Glomerular visceral epithelial cell (primary cell): ENCODE measurements at regions not wholly inside any gene's neighbourhood (a gene's known extent, or its start where the extent isn't known, plus 50 kb on each side); places are given as distances from the start of the nearest gene placed in this dataset.
"Not testable (repeated sequence)": the region's sequence is repeated elsewhere in the genome, so short reads cannot be mapped to it uniquely, and the experiment has no call there.

ENCODE experiments used
- DNase-seq: peaks from one replicate; pipeline ENCODE4 v3.0.0-alpha.2; 2016; ENCODE audit errors: extremely low spot score

DNA sequence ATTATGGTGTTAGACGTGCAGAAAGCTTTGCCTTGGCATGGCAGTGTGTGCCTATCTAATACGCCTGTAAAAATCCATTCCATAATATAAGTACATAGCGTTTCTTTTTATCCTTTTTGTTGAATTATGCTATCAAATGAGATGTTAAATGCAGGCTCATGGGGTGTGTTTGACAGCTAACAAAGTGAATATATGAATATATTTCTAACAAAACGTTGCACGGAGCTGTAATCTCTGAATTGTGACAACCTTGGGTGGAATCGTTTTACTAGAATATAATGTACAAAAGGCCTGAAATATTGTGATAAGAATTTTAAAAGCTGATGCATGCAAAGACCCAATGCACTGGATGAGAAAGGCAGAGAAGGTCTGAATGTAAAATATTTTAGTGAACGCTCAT is 763.7 kb upstream of the TMEM132C start:
- no peak for DNase-seq

DNA sequence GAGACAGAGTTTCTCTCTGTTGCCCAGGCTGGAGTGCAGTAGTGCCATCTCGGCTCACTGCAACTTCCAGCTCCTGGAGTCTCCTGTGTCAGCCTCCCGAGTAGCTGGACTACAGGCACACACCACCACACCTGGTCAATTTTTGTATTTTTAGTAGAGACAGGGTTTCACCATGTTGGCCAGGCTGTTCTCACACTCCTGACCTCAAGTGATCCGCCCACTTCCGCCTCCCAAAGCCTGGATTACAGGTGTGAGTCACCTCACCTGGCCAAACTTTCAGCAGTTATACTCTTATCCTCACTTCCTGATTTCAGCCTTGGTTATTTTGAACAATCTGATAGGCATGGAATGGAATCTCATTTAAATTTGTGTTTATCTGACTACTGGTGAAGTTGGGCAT is 763.0 kb upstream of the TMEM132C start:
- not testable (repeated sequence) for DNase-seq

DNA sequence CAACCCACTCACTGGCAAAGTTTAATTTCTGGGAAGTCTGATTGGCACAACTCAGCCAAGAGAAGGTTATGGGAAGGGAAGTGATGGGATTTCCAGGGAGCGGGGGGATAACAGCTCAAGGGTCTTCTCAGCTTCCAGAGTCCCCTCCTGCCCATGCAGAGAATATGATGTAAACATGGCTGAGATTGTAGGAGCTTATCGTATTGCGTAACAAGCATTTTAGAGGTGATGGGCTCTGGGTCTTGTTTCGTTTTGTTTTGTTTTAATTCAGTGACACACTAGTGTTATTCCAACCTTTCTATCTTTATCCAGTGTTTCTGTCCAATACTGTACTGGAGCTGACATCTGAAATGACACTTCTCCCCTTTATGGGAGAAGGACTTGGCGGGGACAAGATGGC is 762.1 kb upstream of the TMEM132C start:
- no peak for DNase-seq

DNA sequence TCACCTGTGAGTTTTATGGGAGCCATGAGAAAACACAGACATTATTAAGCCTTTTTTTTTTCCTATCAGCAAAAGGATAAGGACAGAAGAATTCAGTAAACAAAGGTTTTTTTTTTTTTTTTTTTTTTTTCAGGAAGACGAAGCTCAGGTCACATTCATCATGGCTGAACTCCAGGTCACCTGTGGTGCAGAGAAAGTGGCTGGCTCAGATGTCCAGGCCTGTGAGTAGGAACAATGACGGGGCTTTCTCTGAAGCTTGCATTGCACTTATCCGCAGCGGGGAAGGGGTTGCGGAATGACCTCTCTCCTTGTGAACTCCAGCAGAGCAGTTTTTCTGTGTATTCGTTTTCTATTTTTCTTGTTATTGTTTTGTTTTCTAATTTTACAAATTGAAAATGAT is 759.6 kb upstream of the TMEM132C start:
- no peak for DNase-seq

DNA sequence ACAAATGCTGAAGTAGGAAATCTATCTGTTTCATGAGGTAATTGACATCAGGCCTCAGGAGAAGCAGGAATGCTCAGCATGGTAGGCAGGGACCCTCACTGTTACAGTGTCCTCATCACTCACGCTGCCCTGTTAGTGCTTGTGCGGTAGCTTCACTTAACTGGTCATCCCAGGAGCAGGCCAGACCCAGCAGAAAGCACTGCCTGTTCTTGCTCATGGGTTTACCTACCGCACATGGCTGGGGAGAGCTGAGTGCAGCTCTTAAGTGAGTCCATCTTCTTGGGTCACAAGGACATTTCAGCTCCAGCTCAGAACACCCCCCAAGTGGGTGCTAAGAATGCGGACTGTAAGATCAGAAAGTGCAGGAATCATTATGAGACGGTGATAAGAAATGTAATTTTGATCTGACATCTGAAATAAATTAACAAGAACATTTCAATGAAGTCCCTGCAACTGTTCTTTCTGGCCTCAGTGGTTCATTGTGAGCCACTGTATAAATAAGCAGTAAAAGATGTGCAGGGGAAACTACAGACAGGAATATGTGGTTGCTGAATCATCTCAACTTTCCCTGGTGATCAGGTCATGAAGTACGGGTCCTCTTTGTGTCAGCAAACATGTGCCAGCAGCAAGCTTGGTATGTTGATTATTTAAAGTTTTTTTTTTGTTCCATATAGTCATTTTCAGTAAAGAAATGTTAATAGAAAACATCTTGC is 757.7 kb upstream of the TMEM132C start:
- peak; percentile 6 for DNase-seq

DNA sequence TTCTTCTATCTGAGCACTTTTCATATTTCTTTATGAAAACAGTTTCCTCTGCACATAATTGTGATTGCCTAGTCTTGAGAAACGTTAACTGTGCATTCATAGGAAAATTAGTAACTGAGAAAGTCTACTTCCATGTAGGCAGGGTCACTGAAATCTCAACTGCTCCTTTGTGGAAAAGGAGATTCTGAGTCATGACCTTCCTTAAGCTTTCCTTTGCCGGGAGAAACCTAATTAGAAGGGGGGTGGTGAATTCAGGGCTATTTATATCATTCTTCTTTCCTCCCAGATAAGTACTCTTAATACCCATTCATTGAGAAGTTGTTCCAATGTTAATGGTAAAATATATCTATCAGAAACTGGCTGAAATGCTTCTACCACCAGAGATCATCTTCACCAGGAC is 751.0 kb upstream of the TMEM132C start:
- DNase-seq: no peak

DNA sequence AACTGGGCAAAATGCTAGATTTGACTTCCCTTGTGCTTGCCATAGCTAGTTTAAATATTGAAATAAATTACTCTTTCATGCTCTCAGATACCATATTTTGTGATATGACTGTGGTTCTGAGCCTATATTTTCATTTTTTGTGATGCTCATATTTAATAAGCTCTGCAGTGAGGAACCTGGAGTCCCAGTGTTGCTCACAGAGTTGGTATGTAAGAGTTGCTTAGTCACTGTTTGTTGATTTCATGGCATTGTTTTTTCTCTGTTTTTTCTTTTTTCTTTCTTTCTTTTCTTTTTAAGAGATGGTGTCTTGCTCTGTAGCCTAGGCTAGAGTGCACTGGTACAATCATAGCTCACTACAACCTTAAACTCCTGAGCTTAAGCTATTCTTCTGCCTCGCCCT is 750.5 kb upstream of the TMEM132C start:
- no peak for DNase-seq

DNA sequence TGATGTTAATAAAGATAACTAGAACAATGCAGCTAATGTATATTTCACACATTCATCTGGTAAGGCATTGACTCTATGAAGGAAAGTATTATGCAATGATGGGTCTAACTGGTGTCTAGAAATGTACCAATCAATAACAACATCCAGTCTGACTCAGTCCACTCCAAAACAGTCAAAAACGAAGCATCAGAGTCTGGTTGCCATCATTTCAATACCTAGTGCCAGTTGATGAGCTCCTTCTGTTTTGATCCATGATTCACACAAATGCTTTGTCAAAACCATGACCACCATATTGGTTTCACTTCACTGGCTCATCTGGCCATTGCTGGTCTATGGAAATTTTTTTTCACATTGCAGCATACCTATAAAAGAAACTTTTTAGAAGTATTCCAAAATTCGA is 747.2 kb upstream of the TMEM132C start:
- DNase-seq: no peak

DNA sequence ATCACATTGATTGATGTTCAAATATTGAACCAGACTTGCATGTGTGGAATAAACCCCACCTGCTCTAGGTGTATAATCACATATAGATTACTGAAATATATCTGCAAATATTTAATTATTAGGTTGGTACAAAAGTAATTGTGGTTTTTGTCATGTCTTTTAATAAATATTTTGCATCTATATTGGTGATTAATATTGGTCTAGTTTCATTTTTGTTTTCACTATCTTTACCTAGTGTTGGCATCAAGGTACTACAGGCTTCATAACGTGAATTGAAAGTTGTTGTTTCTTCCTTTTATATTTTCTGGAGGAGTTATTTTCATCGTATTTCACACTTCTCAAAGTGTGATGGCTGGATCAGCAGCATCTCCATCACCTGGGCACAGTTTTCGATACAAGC is 740.0 kb upstream of the TMEM132C start:
- no peak for DNase-seq

DNA sequence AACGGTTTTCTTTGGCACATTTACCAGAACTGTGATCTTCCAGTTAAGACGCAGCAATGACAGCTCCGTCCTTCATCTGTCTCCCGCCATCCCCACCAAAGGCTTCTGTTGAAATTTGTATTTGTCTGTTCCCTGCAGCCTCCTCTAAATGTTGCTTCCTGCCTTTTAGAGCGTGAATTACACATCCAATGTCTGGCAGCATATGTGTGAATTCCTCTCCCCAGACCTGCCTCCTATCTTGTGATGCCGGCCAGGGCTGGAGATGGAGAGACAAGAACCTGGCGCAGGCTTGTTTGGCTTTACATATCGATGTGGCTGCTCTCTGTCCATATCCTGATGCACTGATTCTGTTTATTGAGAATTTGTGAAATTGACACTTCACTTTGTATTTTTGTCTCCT is 738.4 kb upstream of the TMEM132C start:
- no peak for DNase-seq

DNA sequence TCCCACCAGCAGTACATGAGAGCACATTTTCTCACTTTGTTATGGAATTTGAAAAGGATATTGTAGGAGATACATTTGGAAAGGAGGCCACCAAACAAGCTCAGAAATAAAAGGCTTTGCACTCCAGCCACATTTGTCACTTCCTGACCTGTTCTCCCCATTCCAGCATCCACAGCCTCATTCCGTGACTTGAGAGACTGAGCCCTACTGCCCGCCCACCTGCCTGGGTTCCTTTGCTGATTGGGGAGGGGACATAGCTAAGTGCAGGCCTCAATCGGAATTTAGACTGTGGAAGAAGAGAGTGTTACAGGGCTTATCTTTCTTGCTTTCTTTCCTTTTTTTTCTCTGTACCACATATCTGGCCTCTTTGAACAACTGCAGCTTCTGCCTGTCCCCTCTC is 735.4 kb upstream of the TMEM132C start:
- no peak for DNase-seq

DNA sequence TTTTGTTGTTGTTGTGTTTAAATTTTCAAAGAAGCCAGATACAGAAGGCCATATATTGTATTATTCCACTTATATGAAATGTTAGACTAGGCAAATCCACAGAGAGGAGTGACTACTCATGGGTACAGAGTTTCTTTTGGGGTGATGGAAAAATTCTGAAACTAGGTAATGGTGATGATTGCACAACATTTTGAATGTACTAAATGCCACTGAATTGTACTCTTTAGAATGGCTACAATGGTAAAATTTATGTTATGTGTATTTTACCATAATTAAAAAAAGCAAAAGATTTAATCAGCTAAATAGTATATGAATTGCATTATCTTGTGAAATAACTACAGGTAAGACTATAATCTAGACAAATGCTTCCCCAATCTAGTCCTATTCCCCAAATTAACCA is 733.6 kb upstream of the TMEM132C start:
- DNase-seq: no peak

DNA sequence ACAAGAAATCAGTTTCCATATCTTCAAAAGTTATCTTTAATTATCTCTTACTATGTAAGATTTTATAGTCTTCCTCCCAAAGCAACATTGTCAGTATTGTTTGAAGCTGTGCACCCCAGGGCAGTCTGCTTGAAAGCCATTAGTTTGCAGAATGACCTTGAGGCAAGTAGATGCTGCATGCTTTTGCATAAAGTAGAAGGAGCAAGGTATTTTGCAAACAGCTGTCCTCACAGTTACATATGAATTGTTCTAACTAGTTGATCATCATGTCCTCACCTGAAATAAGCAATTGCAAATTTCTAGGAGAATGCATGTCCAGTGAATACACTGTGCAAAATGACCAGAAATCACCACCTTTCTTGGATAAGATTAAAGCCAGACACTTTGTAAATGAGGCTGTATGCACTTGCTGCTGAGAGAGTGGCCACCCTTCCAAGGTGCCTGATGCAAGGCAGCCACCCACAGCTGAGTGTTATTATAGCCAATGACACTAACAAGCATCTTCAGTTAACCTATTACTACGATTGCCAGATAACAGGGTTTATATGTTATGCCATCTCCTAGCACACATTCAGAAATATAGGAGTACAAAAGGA is 730.0 kb upstream of the TMEM132C start:
- DNase-seq: no peak

DNA sequence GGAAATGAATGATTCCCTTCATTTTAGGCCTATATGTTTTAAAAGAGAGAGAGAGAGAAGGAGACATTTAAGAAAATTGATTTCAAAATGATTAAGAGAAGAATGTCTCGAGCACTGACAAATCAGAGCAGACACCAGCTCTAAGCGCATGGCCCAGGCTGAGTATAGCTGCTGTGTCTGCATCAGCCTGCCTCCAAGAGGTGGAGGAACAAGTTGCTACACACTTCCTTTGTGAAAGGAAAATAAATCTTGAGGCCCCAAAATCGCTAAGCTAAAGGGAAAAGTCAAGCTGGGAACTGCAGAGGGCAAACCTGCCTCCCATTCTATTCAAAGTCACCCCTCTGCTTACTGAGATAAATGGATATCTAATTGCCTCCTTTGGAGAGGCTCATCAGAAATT is 728.7 kb upstream of the TMEM132C start:
- no peak for DNase-seq

DNA sequence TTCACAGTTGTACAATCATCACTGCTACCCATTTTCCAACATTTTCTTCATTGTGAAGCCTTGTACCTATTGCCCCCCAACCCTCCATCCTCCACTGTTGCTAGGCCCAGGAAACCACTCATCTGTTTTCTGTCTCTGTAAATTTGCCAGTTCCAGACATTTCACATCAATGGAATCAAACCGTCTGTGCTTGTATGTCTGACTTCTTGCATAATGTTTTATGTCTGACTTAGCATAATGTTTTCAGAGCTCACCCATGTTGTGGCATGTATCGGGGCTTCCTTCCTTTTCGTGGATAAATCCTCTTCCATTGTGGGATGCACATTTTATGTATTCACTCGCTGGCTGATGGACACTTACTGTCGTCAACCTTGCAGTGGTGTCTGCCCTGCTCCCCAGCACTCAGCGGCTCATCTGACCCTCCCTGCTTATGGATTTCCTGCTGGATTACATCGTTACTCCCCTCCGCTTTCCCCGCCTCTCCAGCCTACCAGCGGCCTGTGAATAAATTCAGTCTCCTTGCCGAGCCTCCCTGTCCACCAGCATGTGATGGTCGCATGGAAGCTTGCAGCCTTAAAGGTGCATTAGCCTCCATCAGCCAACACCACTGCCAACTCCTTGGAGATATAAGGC is 727.6 kb upstream of the TMEM132C start:
- DNase-seq: no peak

DNA sequence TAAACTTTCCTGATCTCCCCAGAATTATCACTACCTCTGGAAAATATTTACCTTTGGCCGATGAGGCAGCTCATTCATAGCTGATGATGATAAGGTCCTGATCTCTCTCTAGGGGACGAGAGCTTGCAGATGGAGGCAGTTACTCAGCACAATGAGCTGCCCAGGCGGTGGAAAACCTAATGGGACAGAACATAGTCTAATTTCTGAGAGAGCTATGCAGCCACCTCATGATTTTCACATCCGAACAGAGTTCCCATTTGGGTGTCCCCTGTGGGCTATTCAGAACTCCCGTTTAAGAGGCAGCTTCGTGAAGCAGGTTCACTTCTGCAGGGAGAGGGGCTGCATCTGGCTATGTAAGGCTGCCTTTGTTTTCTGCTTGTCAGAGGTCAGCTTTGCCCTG is 724.6 kb upstream of the TMEM132C start:
- DNase-seq: no peak

DNA sequence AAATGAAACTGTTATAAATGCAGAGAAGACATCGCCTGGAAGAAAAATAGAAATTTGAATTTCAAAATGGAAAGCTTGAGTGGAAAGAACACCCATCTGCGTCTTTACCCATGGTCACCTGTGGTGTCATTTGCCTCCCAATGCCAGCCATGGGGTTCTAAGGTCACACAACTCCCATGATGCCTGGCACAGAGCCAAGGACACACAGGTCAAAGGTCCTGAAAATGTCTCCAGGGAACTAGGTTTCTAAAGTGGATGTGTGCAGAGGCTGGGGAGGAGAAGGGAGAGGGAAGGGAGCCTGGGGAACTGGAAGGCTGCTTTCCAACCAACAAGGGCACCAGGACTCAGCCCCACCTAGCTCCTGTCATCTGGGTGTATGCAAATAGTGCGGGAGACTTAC is 724.0 kb upstream of the TMEM132C start:
- DNase-seq: no peak

DNA sequence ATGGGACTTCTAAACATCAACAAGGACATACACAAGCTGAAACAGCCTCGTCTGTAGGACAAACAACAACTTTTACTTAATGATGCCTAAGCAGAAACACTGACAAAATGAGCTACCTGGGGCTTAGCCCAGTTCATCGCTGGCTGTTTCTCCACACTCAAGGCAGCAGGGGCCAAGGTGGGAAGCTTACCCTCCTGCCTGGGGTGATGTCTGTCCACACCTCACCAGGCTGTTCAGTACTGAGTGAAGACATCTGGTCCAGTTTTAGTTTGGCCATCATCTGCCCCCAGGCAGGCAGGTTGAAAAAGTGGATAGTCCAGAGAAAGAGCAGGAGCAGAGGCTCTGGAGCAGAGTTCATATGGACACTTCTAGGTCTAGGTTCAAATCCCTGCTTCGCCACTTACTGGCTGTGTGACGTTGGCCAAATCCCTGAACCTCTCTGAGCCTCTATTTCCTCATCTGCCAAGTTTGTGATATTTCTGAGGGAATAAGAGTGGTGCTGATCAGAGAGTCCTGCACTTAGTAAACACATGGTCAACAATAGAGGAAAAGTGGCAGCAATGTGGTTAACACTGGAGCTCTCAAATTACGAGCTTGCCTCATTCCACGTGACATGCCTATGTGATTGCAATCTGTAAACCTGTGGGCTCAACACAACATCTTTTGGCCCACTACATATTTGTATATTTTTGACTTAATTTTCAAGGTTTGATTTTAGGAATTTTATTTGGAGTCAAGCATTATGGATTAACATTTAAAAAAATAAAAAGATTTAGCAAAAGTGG is 720.1 kb upstream of the TMEM132C start:
- DNase-seq: no peak

DNA sequence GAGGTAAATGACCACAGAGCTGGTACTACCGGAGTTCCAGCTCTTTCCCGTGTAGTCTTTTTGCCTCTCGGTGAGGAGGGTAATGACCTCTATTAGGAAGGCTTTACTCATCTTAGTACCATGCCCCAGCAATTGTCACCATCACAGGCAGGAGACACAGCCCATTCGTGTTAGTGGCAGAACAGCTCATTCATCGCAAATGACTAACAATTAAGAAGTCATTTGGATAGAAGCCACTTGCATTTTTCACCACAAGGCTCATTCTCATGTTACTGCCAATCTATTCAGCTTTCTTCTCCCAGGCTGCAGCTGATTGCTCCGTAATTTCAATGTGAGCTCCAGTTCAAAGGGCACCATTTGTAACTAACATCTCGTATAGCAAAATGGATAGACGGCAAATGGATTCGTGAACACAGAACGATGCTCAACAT is 718.8 kb upstream of the TMEM132C start:
- DNase-seq: peak; percentile 12

DNA sequence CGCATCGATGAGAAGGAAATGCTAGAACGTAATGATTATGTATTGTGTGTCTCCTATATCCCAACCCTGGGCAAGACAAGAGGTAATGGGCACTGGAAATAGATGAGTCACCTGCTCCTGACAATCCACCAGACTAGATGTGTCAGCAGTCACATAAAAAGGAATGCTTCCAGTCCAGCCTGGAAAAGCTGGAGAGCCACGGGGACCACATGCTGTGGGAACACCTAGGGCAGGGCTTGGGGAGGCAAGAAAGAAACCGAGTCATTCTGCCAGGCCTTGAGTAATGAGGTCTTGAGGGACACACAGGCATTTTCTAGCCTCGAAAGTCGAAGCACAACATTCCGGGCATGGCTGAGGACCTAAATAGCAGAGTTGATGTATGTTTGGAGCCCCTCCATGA is 716.7 kb upstream of the TMEM132C start:
- peak; percentile 42 for DNase-seq

DNA sequence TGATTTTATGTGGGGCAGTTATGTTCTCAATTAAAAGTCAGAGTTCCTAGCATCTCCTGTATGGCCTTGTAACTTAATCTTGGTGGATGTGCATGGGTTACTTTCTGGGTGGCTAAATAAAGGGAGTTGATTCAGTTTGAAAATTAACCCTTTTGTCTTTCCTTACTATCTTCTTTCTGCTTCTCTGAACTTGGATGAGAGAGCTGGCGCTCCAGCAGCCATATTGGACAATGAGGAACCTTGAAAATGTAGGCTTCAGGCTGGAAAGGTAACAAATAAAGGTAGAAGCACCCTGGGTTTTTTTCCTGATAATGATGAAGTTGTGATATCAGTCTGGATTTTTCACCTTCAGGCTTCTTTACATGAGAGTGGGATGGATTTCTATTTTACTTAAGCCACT is 714.1 kb upstream of the TMEM132C start:
- no peak for DNase-seq

DNA sequence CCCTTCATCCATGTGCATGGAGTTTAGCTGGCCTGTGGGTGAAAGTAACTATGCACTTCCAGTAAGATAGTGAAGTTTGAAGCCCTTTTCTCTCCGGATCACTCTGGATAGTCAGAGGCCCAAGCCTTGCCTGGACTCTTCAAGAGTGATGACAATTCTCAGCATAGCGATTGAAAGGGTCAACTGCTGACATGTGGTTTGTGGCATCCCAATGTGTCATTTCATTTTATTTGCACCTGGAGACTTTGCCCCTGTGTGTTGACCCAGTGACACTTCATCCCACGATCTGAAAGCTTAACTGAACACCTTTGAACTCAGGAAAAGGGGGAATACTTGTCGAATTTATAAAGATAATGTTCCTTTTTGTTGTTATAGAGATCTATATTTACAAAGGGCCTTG is 711.9 kb upstream of the TMEM132C start:
- DNase-seq: no peak
